Activated naive CD4-positive, alpha-beta T cell (primary cell): ENCODE measurements at regions not wholly inside any gene's neighbourhood (a gene's known extent, or its start where the extent isn't known, plus 50 kb on each side); places are given as distances from the start of the nearest gene placed in this dataset.

Experiments
- DNase-seq, 4 experiments: peaks; one replicate each; lab custom pipeline; 2025; lab: John Stamatoyannopoulos, UW

DNA sequence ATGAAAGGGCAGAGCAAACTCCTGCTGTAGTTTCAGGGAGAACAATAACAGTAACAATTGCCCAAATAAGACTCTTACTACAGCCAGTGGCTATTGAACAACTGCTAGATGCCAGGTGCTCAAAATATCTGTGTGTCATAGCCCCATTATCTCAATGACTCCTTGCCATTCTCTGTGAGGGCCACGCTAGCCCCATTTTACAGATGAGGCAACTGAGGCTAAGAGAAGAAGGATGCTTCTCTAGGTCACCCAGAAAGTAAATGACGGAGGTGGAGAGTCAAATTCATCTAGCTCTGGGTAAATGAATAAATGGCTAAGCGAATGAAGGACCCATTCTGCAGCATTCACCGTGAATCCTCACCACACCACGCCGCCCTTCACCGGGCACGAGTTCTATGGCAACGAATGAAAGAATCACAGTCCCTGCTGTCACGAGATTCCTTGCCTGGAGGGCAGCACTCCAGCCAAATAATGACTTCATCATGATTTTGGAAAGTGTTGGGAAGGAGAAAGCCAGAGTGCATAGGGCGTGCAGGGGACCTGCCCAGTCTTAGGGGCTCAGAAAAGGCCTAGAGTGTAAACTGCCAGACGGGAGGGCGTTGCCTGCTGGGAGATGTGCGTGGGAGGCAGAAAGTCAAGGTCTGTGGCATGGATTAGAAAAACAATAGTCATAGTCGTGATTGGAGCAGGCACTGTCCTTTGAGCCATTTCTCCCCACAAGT lies 147.2 kb downstream of the C9orf50 start:
- no peak for DNase-seq

DNA sequence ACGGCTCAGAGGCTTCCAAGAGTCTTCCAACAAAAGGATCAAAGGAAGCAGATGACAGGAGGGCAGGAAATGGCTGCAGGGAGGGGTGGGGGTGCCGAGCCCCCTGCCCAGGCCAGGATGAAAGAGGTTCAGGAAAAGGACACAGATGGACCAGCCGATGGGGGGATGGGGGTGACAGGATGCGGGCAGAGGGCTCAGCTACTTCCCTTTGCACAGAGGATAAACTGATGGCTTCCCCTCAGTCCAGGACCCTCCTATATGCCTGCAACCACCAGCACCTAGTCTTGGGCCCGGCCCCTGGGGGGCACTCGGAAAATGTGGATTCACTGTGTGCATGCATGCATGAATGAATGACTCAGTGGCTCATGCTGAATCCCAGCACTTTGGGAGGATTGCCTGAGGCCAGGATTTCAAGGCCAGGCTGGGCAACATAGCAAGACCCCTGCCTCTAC lies 148.2 kb downstream of the C9orf50 start:
- no peak for DNase-seq

GRCh38 chr9:129471201-129472019 lies 149.5 kb downstream of the C9orf50 start:
- DNase-seq, result no peak

GRCh38 chr9:129469988-129470316 lies 150.9 kb downstream of the C9orf50 start:
- no peak for DNase-seq

DNA sequence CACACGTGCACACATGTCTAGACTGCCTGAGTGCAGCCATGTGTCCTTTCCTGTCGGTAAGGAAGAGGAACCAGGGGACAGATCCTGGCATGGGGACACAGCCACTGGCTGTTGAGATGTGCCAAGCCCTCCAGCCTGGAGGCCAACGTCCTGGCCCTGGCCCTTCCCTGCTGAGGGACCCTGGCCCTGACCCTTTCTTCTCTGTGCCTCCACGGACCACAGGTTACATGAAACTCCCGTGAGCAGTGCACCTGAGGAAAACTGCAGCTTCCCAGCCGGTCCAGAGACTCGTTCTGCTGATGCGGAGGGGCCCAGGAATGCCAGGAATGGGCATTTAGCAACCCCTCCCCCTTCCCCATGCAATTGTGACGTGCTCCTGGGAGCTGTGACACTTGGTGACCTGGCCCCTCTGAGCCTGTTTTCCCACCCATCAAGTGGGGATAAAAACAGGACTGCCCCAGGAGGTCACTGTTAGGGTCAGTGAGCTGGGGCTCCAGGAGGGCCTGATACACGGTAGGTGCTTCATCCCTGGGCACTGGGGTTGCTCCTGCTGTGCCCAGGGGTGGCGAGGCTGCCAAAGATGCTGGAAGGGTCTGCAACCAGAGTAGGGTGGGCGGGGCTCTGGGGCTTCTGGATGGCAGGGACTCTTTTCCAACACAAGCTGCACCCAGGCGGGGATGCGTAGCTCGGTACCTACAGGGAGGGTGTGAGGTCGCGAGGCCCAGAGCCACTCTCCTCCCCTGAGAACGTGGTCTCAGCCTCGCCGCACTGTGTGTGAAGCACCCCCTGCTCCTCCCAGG lies 151.5 kb downstream of the C9orf50 start:
- DNase-seq, result no peak

DNA sequence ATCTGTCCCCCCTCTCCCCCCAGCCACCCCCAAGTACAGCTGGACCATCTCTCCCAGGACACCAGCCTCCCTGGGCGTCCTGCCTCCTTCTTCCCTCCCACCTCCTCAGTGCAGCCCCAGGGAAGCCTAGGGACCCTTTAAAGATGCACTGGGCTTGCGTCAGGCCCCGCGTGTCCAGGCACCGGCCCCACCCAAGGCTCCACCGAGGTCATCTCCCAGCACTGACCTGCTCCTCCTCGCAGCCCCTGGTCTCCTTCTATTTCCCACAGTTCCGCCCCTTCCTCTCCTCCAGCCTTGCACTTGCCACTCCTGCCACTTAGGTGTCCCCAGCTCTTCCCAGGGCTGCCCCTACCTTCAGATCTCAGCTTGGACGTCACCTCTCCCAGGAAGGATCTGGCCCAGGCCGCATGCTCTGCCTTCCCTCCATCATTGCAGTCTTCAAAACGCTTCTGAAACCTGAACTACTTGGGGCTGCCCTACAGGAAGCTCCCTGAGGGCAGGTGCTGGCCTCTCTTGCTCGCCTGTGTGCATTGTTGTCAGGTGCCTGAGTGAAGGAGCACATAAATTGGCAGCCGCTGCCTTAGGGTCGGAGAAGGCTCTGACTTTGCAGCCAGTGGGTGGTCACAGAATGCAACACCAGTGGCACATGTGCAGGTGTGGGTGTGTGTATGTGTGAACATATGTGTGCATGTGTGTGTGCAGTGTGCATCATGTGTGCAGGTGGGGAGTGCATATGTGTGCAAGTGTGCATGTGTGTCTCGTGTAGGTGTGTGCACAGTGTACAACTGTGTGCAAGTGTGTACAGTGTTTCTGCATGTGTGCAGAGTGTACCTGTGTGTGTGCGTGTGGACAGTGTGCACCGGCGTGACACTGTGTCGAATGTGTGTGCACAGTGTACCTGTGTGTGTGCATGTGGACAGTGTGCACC lies 152.9 kb downstream of the C9orf50 start:
- no peak for DNase-seq

GRCh38 chr9:129467004-129467588 lies 153.8 kb downstream of the C9orf50 start:
- no peak for DNase-seq

GRCh38 chr9:129465834-129466535 lies 154.9 kb downstream of the C9orf50 start:
- DNase-seq, result no peak

DNA sequence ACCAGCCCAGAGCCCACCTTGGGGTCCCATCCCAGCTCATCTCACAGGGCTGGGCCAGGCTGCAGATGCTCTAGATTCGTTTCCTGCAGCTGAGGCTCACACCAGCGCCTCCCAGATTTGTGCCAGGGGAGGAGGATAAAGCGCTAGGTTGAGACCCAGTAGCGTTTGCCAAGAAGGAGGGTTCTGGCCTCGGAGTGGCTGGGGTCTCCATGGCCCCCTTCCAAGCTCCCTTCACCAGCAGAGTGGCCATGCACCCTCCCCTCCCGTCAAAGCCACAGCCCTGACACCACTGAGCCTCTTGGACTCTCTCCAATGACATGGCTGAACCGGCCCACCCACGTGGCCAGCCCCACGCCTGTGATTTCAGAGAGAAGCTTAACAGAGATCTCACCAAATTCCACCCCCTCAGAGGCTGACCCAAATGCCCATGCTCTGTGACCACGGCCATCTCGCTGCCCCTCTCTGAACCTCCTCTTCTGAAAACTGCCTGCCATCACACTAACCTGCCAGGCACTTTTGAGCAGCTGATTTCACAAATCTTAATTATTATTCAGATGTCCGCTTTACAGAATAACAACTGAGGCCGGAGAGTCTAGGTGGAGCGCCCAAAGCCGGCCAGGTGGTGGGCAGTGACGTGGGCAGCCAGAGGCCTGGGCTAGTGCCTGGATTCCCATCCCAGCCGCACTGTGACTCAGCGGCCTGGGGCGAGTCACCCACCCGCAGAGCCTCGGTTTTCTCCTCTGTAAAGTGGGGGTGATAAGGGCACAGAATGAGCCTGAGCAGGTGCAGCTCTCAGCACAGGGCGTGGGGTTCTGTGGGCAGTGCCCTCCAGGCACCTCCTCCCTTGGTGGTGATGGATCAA lies 155.7 kb downstream of the C9orf50 start:
- no peak for DNase-seq

- DNase-seq, result no peak
These were observed 156.9 kb downstream of the C9orf50 start for GRCh38 chr9:129463994-129464393.

DNA sequence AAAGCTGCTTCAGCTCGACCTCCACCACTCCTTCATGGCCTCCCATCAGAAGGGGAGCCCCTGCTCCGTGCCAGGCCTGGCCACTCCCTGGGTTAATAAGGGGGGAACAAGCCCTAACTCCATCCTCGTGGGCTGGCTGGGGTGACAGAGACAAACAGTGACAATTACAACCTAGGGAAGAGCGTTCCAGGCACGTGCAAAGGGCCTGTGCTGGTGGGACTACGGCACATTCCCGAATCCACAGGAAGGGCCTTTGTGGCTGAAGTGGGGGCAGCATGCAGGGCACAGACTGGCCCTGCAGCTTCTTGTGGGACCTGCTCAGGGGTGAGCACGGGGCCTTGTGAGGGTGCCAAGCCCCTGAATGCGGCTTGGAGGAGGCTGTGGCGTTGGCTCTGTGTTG lies 157.4 kb downstream of the C9orf50 start:
- DNase-seq, result no peak

- no peak for DNase-seq
These were observed 158.5 kb downstream of the C9orf50 start for GRCh38 chr9:129462360-129462759.

GRCh38 chr9:129460323-129461261 lies 160.3 kb downstream of the C9orf50 start:
- DNase-seq, result peak; percentile 18 to 67 (median 50)

- no peak for DNase-seq
These were observed 161.2 kb downstream of the C9orf50 start for GRCh38 chr9:129459547-129460322.

GRCh38 chr9:129458663-129459546 lies 162.0 kb downstream of the C9orf50 start:
- DNase-seq, result peak in 2 of 4 experiments; percentile 16 to 26

DNA sequence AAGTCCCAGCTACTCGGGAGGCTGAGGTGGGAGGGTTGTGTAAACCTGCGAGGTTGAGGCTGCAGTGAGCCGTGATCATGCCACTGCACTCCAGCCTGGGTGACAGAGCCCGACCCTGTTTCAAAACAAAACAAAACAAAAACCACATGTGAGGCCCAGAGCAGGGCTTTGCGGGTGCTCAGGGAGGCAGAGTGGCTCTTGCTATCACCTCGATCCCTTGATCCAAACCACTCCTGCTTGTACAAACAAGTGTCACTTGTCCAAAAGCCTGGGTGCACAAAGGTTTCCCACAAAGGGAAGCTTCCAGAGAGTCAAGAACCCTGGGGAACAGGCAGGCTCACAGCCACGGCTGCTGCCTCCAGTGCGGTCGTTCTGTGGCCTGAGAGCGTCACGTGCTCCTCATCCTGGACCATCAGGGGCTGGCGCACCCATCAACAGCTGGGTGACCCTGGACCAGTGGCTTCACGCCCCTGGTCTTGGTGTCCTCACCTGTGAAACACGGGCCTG lies 162.7 kb downstream of the C9orf50 start:
- peak in 2 of 4 experiments; percentile 32 to 38 for DNase-seq
